IPS-NIHi7 (cell line): ENCODE measurements at regions not wholly inside any gene's neighbourhood (a gene's known extent, or its start where the extent isn't known, plus 50 kb on each side); places are given as distances from the start of the nearest gene placed in this dataset.

Experiments
- DNase-seq: peaks from one replicate; pipeline ENCODE4 v3.0.0; 2012; ENCODE audit warnings: mixed read lengths; ENCODE audit errors: extremely low spot score

GRCh38 chr21:26224366-26224765, 53.8 kb upstream of the APP start:
- DNase-seq, result no peak
